Ectodermal cell (in vitro differentiated cells): ENCODE measurements at regions not wholly inside any gene's neighbourhood (a gene's known extent, or its start where the extent isn't known, plus 50 kb on each side); places are given as distances from the start of the nearest gene placed in this dataset.

Experiments
- H3K27ac ChIP-seq: 2 replicates; pipeline ENCODE4 v1.7.0; 2013; ENCODE audit warnings: mild to moderate bottlenecking, low read depth, low read length; ENCODE audit not compliant: insufficient read depth, poor library complexity, severe bottlenecking
- H3K27me3 ChIP-seq: 2 replicates; pipeline ENCODE4 v1.7.0; 2013; ENCODE audit warnings: mild to moderate bottlenecking, low read length; ENCODE audit not compliant: insufficient read depth, control insufficient read depth, poor library complexity, severe bottlenecking
- H3K36me3 ChIP-seq: one replicate; pipeline ENCODE4 v1.7.0; 2013; ENCODE audit warnings: low read length; ENCODE audit not compliant: control insufficient read depth, insufficient read depth
- H3K4me1 ChIP-seq: one replicate; pipeline ENCODE4 v1.7.0; 2013; ENCODE audit warnings: low read length; ENCODE audit not compliant: control insufficient read depth, insufficient read depth
- H3K4me3 ChIP-seq: 2 replicates; pipeline ENCODE4 v1.7.0; 2013; ENCODE audit warnings: low read depth, low read length, control low read depth; ENCODE audit not compliant: insufficient read depth
- H3K9me3 ChIP-seq: 2 replicates; pipeline ENCODE4 v1.7.0; 2013; ENCODE audit warnings: mild to moderate bottlenecking, low read length, moderate library complexity; ENCODE audit not compliant: control insufficient read depth
- WGBS, 2 experiments: methylation state at CpG; one replicate each; pipeline ENCODE4 v1.1.7; 2013; ENCODE audit warnings: missing lambda C conversion rate in 2 of 2; 5-methylcytosine and 5-hydroxymethylcytosine counted together

DNA sequence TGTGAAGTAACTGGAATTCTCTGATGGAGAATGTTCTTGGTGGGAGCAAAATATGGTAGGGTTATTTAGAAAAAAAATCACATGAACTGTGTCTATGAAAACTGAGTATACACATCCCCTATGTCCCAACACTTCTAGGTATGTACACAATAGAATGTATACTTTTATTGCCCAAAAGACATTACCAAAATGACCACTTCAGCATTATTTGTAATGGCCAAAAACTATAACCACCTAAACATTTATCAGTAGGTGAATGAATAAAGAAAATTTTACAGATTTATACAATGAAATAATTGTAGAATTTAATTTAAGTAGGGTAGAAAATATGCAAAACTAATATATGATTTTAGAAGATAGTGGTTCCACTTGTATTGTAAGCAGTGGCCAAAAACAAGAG, 462.8 kb downstream of the KCNJ3 start:
- no peaks in the 10 kb centered on the region for H3K27me3 ChIP-seq
- no peaks in the 10 kb centered on the region for H3K9me3 ChIP-seq
- H3K27ac ChIP-seq, result no peak overlapping the region
- no peaks in the 10 kb centered on the region for H3K4me1 ChIP-seq
- no peaks in the 10 kb centered on the region for H3K36me3 ChIP-seq
- no peak overlapping the region for H3K4me3 ChIP-seq

DNA sequence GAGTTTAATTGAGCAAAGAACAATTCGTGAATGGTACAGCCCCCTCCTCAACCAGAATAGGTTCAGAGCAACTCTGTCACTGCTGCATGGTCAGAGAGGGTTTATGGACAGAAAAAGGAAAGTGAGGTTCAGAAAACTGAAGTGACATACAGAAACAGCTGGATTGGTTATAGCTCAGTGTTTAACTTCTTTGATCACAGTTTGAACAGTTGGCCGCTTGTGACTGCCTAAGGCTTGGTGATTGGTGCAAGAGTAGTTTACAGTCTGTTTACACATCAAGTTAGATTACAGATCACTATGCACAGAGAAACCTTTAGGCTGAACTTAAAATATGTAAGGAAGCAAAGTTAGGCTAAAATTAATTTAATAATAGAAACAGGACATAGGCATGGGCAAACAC, 459.2 kb downstream of the KCNJ3 start:
- Histone ChIP-seq H3K27ac (no peak overlapping the region), H3K4me3 (no peak overlapping the region), H3K9me3 (no peaks in the 10 kb centered on the region), H3K27me3 (no peaks in the 10 kb centered on the region), H3K4me1 (no peaks in the 10 kb centered on the region), H3K36me3 (no peaks in the 10 kb centered on the region)
- WGBS, 2 experiments, result 87 to 96% methylated on average over 2 of the region's 2 CpGs

DNA sequence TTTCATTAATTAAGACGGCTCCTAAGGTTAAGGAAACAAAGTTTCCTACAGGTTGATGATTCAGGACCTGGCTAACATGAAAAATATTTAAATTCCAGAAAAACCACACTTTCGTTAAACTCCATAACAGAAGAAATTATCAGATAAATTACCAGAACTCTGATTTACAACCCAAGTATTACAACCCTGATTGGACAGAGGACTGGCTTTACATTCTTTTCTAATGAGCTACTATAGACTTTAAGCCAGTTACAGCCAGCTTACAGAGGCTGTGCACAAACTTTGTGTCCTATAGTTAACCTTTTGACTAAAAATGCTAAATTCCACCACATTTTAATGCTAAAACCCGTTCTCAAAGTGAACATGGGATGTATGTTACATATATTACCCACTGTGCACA, 458.6 kb downstream of the KCNJ3 start:
- Histone ChIP-seq H3K27ac (no peak overlapping the region), H3K9me3 (no peaks in the 10 kb centered on the region), H3K4me3 (no peak overlapping the region), H3K27me3 (no peaks in the 10 kb centered on the region), H3K4me1 (no peaks in the 10 kb centered on the region), H3K36me3 (no peaks in the 10 kb centered on the region)
- WGBS, 2 experiments, result 87 to 94% methylated on average over 2 to 3 of the region's 3 CpGs

DNA sequence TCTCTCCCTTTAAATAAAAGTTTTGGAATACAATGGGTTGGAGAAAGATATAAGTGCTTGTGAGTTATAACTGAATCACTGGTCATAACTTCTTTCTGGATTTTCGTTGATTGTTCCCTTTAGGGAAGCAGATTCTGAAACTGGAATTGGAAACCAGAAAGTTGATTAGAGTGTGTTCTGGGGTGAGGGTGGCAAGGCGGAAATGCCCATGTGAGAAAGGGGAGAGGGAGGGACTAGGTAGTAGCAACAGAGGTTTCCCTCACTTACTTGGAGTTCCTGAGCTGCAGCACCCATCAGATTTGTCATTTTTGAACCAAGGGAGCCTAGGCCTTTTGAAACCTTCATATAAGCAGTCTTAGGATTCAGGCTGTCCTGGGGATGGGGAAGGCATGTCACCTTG, 453.4 kb downstream of the KCNJ3 start:
- Histone ChIP-seq H3K9me3 (no peaks in the 10 kb centered on the region), H3K4me1 (no peaks in the 10 kb centered on the region), H3K27ac (no peak overlapping the region), H3K4me3 (no peak overlapping the region), H3K27me3 (no peaks in the 10 kb centered on the region), H3K36me3 (no peaks in the 10 kb centered on the region)
- 93 to 94% methylated on average over 2 of the region's 2 CpGs for WGBS, 2 experiments

DNA sequence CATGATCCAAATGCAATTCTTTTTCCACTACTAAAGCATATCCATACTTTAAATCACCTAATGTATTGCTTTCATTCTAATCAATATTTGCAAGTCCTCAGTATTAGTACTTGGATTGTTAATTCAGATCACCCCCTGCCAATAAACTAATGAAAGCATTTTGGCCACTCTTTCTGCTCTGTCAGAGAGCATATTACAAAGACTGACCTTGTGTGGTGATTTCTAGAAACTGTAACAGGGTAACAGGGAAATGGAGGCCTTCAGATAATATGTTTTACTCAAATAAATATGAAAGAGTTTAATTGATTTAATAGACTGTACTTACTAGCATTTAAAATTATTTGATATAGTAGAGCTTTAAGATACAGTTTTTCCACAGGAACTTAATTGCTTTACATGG, 453.0 kb downstream of the KCNJ3 start:
- Histone ChIP-seq H3K27ac (no peak overlapping the region), H3K4me3 (no peak overlapping the region), H3K9me3 (no peaks in the 10 kb centered on the region), H3K36me3 (no peaks in the 10 kb centered on the region), H3K4me1 (no peaks in the 10 kb centered on the region), H3K27me3 (no peaks in the 10 kb centered on the region)

DNA sequence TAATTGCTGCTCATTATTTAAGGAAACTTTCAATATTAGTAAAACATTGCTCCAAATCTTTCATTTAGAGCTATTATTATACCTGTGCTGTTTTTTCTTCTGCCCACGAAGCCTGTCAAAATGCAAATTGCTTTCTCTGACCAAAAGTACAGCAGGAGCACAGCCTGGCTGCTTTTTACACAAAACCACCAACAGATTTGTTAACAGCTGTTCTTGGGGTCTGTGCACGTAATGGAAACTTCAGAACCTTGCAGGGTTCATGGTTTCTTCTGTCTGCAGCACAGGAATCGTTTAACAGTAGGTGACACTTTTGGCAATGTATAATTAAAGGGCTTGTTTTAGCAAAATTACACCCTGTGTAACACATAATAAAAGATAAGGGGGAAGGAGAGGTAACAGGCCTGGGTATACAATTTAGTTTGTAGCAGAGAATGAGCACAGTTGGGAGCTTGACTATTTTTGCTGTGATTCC, 447.3 kb downstream of the KCNJ3 start:
- H3K36me3 ChIP-seq, result no peaks in the 10 kb centered on the region
- no peak overlapping the region for H3K4me3 ChIP-seq
- WGBS, 2 experiments, result 76 to 78% methylated on average over 3 of the region's 3 CpGs
- H3K27me3 ChIP-seq, result no peaks in the 10 kb centered on the region
- no peaks in the 10 kb centered on the region for H3K4me1 ChIP-seq
- H3K9me3 ChIP-seq, result no peaks in the 10 kb centered on the region
- no peak overlapping the region for H3K27ac ChIP-seq

DNA sequence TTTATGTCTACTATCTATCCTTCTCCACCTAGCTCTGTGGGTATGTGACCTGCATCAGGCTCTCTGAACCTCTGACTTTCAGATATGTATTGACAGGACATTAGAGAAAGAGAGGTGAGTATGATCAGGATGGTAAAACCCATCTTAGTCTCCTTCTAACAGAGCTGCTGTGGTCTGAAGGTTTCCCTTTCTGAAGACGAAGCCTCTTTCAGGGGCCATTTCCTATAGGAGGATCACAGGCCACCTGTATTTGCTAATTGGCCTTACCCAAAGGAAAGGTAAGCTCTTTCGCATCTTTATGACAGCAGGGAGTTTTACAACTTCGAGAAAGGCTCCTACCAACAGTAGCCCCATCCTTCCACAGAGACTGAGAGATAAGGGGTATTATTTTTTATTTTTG, 442.9 kb downstream of the KCNJ3 start:
- 86 to 91% methylated on average over 2 to 3 of the region's 3 CpGs for WGBS, 2 experiments
- H3K9me3 ChIP-seq, result no peaks in the 10 kb centered on the region

DNA sequence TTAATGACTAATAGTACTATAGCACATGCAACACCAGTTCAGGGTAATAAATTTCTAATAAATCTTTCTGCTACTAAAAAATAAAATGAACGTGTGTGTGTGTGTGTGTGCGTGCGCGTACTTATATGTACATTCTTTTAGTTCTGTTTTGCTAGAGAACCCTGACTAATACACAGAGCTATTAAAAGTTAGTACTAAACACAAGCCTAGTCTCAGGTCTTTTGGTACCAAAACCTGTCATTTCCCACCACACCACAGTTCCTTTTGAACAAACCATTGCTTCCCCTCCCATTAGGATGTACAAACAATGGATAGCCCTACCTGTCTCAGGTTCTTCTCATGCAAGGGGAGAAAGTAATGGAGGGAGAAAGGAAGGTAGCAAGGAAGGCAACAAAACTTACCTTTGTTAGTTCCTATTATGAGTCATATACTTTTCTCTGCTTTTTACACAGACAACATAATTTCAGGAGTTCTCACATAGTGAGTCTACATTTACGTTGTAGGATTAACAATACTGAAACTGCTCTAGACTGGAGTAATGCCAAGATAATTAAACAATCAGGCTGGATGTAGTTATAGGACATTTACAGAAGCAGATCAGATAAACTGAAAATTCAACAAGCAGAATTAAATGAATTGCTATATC, 427.2 kb downstream of the KCNJ3 start:
- 96% methylated on average over 4 of the region's 5 CpGs; no CpG with 5 or more reads in 1 of the 2 experiments for WGBS, 2 experiments
- Histone ChIP-seq H3K4me1 (no peaks in the 10 kb centered on the region), H3K4me3 (no peak overlapping the region), H3K27ac (no peak overlapping the region), H3K36me3 (no peaks in the 10 kb centered on the region), H3K9me3 (no peaks in the 10 kb centered on the region), H3K27me3 (no peaks in the 10 kb centered on the region)

More for the DNA sequence above, 442.9 kb downstream of the KCNJ3 start:
- no peaks in the 10 kb centered on the region for H3K27me3 ChIP-seq
- no peak overlapping the region for H3K27ac ChIP-seq
- no peaks in the 10 kb centered on the region for H3K4me1 ChIP-seq
- H3K4me3 ChIP-seq, result no peak overlapping the region
- H3K36me3 ChIP-seq, result no peaks in the 10 kb centered on the region

DNA sequence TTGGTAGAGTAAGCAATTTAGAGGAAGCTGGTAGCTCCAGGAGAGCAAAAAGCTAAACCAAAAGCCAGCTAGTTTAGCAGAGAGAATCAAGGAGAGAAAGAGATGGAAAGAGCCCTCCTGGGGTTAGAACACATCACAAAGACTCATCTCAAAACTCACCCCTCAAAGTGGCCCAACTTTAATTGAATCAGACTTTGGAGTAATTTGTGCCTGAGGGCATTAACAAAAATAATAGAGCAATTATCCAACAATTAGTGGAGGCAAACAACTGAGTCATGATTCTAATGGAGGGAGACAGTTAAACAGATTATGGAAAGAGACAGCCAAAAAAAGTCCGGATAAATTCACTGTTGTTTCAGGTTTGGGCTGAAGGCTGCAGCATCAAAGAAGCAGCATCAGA, 417.4 kb downstream of the KCNJ3 start:
- H3K9me3 ChIP-seq, result no peaks in the 10 kb centered on the region
- no peaks in the 10 kb centered on the region for H3K36me3 ChIP-seq
- no peaks in the 10 kb centered on the region for H3K27me3 ChIP-seq
- no peak overlapping the region for H3K4me3 ChIP-seq
- 100% methylated on average over 1 of the region's 1 CpG for WGBS, 2 experiments
- peaks cover 6% of the 10 kb centered on the region for H3K4me1 ChIP-seq
- H3K27ac ChIP-seq, result no peak overlapping the region

DNA sequence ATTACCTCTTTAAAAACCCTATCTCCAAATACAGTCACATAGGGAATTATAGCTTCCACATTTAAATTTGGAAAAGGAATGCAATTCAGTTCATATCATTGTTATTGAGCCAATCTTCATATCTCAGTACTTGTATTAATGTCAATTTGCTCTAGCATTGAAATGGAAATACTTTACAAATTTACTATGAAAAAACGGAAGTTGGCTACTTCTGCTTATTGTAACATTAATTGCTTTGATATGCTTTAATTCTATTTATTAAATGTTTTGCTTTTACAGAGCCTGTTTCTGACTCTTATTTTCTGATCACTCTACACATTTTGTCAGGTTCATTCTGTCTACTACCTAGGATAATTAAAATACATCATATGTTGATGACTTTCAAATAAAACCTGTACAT, 412.6 kb downstream of the KCNJ3 start:
- 100% methylated on average over 1 of the region's 1 CpG; no CpG with 5 or more reads in 1 of the 2 experiments for WGBS, 2 experiments
- Histone ChIP-seq H3K36me3 (no peaks in the 10 kb centered on the region), H3K27ac (no peak overlapping the region)

DNA sequence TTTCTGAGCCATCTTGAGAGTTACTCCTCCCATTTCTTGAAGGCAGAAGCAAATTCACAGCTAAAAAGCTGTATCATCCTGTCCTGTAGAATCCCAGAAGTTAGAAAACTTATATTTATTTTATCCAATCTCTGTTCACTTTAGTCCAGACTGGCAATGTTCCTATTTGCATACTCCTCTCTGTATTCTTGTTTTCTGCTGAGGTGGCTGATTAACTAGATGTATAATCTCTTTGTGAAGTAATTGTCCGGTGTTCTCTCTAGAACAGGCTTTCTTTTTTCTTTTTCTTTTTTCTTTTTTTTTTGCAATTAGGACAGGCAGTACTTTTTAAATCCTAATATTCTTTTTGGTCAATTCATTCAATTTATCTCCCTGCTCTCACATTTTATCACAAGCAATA, 411.0 kb downstream of the KCNJ3 start:
- WGBS, 2 experiments, result 88% methylated on average over 1 of the region's 1 CpG; no CpG with 5 or more reads in 1 of the 2 experiments
- H3K9me3 ChIP-seq, result no peaks in the 10 kb centered on the region
- no peak overlapping the region for H3K4me3 ChIP-seq
- no peaks in the 10 kb centered on the region for H3K27me3 ChIP-seq
- no peaks in the 10 kb centered on the region for H3K36me3 ChIP-seq
- H3K27ac ChIP-seq, result no peak overlapping the region
- H3K4me1 ChIP-seq, result no peaks in the 10 kb centered on the region

More for the DNA sequence above, 412.6 kb downstream of the KCNJ3 start:
- H3K4me3 ChIP-seq, result no peak overlapping the region
- peaks cover 6% of the 10 kb centered on the region for H3K4me1 ChIP-seq
- no peaks in the 10 kb centered on the region for H3K27me3 ChIP-seq
- no peaks in the 10 kb centered on the region for H3K9me3 ChIP-seq
